HFF-Myc (cell line): ENCODE measurements at regions not wholly inside any gene's neighbourhood (a gene's known extent, or its start where the extent isn't known, plus 50 kb on each side); places are given as distances from the start of the nearest gene placed in this dataset.

ENCODE experiments used
- DNase-seq: peaks from one replicate; pipeline ENCODE4 v3.0.0-alpha.2; 2011; ENCODE audit warnings: low read depth; ENCODE audit errors: extremely low read depth
- H3K4me3 ChIP-seq: replicated peaks from 2 replicates; pipeline ENCODE4 v1.5.1; 2011; ENCODE audit warnings: low read depth, mild to moderate bottlenecking, control low read depth, low read length
- TF ChIP-seq, protein P1 (sequence below): IDR thresholded peaks from 2 replicates; pipeline ENCODE4 v1.5.1; 2012; ENCODE audit warnings: mild to moderate bottlenecking, low read depth, low read length, control low read depth; ENCODE audit errors: missing control alignments

DNA sequence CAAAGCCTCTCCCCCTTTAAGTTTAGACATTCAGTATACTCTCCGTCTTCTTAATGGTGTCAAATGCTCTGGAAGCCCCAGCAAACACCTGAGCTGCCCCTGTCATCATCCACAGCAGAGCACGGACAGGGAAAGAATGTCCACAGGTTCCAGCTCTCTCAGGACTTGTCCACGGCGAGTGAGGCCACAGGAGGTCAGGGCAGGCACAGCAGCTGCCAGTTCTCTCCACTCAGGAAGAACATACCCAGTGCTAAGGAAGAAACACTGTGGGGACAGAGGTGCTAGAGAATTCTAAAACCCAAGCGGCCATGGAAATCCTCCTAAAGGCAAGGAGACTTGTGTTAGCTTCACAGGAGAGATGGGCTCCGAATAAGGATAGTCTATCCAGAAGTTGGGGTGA lies 132.0 kb upstream of the SERP2 start:
- TF ChIP-seq, protein P1, sequence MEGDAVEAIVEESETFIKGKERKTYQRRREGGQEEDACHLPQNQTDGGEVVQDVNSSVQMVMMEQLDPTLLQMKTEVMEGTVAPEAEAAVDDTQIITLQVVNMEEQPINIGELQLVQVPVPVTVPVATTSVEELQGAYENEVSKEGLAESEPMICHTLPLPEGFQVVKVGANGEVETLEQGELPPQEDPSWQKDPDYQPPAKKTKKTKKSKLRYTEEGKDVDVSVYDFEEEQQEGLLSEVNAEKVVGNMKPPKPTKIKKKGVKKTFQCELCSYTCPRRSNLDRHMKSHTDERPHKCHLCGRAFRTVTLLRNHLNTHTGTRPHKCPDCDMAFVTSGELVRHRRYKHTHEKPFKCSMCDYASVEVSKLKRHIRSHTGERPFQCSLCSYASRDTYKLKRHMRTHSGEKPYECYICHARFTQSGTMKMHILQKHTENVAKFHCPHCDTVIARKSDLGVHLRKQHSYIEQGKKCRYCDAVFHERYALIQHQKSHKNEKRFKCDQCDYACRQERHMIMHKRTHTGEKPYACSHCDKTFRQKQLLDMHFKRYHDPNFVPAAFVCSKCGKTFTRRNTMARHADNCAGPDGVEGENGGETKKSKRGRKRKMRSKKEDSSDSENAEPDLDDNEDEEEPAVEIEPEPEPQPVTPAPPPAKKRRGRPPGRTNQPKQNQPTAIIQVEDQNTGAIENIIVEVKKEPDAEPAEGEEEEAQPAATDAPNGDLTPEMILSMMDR, result no peak
- no peak overlapping the region for H3K4me3 ChIP-seq
- no peak for DNase-seq

DNA sequence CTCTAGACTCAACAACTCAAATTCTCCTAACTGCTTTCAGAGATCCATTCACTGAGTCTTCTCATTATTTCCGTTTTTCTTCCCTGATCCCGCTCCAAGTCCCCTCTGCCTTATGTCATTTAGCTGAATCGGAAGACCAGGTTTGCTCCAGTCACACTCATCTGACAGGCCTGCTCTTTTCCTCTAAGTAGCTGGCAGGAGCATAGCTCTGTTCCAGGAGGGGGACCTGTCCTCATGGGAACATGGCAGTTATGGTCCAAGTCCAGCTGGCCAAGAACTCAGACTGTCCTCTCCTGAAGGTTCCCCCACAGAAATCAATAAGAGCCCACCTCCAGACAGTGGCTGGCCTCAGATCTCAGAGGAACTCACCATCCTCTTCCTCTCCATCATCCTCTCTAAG lies 130.9 kb upstream of the SERP2 start:
- H3K4me3 ChIP-seq, result no peak overlapping the region
- TF ChIP-seq, protein P1, result no peak
- DNase-seq, result no peak

DNA sequence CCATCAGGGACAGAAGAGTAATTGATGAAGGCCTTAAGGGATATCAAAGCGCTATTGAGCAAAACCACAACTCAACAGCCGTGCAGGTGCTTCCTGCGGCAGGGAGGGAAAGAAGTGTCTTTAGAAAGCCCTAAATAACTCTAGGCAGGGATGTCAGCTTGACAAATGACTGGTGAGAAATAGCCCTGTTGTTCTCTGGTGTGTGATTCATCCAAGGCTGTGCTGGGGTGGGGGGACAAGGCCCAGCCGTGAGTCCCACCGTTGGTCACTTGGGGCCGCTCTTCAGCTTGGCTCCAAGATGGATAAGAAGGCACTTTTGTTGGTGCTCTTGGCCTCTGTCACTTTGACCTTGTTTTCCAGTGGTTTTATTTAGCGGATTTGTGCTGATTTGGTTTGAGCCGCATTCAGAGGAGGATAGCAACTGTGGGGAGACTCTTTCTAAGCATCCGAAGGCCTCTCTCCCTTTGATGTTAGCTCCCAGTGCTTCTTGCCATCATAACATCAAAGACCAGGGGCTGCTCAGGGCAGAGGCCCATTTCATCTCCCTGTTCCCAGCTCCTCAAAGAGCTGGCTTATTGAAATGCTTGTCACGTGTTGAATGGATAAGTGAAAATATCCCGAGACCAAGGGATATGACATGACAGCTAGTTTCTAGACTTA lies 130.3 kb upstream of the SERP2 start:
- TF ChIP-seq, protein P1, result peak; percentile 1
- DNase-seq, result no peak
- H3K4me3 ChIP-seq, result no peak overlapping the region

DNA sequence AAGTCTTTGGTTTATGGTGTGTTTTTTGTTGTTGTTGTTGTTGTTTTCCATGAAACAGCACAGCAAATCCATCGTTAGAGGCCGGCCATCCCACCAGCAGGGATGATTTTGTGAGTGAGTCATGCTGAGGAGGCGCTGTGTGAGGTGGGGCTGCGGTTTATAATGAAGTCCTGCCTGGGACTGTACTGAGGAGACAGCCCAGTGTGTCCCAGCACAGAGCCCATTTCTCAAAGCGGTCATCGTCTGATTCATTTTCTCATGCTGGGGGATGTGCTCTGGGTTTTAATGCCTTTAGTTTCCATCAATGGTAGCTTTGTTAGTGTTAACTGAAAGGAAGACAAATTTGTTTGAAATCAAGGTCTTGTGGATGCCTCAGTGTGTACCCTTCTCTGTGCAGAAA lies 129.3 kb upstream of the SERP2 start:
- DNase-seq, result no peak
- TF ChIP-seq, protein P1, result no peak
- H3K4me3 ChIP-seq, result no peak overlapping the region

DNA sequence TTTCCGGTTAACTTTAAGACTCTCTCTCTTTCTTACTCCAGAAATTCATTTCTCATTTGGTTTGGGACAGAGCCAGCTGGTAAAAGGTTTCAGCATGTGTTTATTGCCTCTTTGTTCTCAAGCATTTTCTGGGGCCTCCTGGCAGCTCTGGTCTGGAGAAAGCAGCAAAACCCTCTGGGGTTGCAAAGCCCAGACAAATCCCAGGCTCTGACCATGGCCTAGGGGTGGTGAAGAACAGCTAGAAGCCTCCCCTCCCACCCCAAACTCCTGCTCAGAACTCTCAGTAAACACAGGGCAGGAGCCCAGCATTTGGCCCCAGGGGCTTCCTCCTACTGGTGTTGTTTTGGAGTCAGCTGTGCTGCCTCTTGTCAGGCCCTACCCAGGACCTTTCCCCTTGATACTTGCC lies 124.2 kb upstream of the SERP2 start:
- TF ChIP-seq, protein P1, result no peak
- no peak overlapping the region for H3K4me3 ChIP-seq
- peak; percentile 56 for DNase-seq

DNA sequence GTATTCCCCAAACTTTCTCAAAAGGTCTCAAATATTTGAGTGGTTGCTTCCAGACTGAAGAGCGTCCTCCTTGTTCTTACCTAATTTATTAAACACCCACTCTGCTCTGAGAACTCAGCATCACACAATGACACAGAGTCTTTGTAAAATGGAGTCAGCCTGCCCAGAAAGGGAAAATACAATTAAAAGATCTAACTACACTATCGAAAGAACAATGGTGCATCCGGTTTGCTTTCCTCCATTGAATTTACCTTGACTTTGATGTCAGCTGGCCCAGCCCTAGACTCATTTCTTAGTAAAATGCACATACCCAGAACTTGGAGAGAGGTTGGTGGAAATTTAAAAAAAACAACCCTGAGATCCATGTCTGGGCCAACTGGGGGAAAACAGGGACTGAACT lies 120.7 kb upstream of the SERP2 start:
- TF ChIP-seq, protein P1, result no peak
- no peak overlapping the region for H3K4me3 ChIP-seq
- DNase-seq, result no peak
